Frontal cortex (tissue), 1 donor: ENCODE measurements at regions not wholly inside any gene's neighbourhood (a gene's known extent, or its start where the extent isn't known, plus 50 kb on each side); places are given as distances from the start of the nearest gene placed in this dataset. TPM values are rescaled to one million over a fixed set of nuclear protein-coding genes. Genes with fewer than 3 reads are reported as not detected.

Experiments used
- small RNA-seq: library from RNA; depleted of rRNA; stranded (forward); fragments of <200 nt; gene quantifications from one replicate; pipeline ENCODE3, GENCODE V24; 2014

Small RNA genes lying in the stretch of these regions (small RNA-seq; reads per million reads assigned to genes)
- gene RNU6-452P (not detected), gene RNU6-666P (not detected), gene TRIAP1P1 (not detected)
